SJCRH30 (cell line): ENCODE measurements at regions not wholly inside any gene's neighbourhood (a gene's known extent, or its start where the extent isn't known, plus 50 kb on each side); places are given as distances from the start of the nearest gene placed in this dataset.
A peak's percentile ranks its signal among the peaks of the same experiment; 100 is the strongest.

Experiments used
- DNase-seq, 2 experiments: peaks; one replicate each; pipeline ENCODE4 v3.0.0-alpha.2; 2015 to 2020
- H3K27ac ChIP-seq: fragments of 250-450 bp; sonication (Bioruptor Pico); 2 replicates; pipeline ENCODE4 v1.5.1; 2020; ENCODE audit warnings: mild to moderate bottlenecking, moderate library complexity
- H3K27me3 ChIP-seq: fragments of 250-450 bp; sonication (Bioruptor Pico); 2 replicates; pipeline ENCODE4 v1.5.1; 2020; ENCODE audit warnings: mild to moderate bottlenecking, moderate library complexity
- H3K36me3 ChIP-seq: fragments of 250-450 bp; sonication (Bioruptor Pico); 2 replicates; pipeline ENCODE4 v1.5.1; 2020; ENCODE audit warnings: mild to moderate bottlenecking, moderate library complexity
- H3K4me1 ChIP-seq: fragments of 250-450 bp; sonication (Bioruptor Pico); 2 replicates; pipeline ENCODE4 v1.5.1; 2020; ENCODE audit warnings: mild to moderate bottlenecking, moderate library complexity
- H3K4me3 ChIP-seq: fragments of 250-450 bp; sonication (Bioruptor Pico); 2 replicates; pipeline ENCODE4 v1.5.1; 2020; ENCODE audit warnings: mild to moderate bottlenecking, moderate library complexity
- H3K9me3 ChIP-seq: fragments of 250-450 bp; sonication (Bioruptor Pico); replicated peaks from 2 replicates; pipeline ENCODE4 v1.5.1; 2020; ENCODE audit warnings: mild to moderate bottlenecking, moderate library complexity

GRCh38 chr3:76482510-76482909, 557.4 kb upstream of the ROBO2 start:
- H3K27me3 ChIP-seq, result no peaks in the 10 kb centered on the region

GRCh38 chr3:76487446-76487845, 552.5 kb upstream of the ROBO2 start:
- Histone ChIP-seq H3K4me1 (no peaks in the 10 kb centered on the region), H3K27me3 (no peaks in the 10 kb centered on the region)
- DNase-seq, result no peak

More at GRCh38 chr3:76482510-76482909, 557.4 kb upstream of the ROBO2 start:
- H3K4me3 ChIP-seq, result no peak overlapping the region
- no peaks in the 10 kb centered on the region for H3K9me3 ChIP-seq
- DNase-seq, result no peak
- no peaks in the 10 kb centered on the region for H3K4me1 ChIP-seq
- no peak overlapping the region for H3K27ac ChIP-seq
- no peaks in the 10 kb centered on the region for H3K36me3 ChIP-seq

GRCh38 chr3:76490064-76490463, 549.8 kb upstream of the ROBO2 start:
- no peaks in the 10 kb centered on the region for H3K4me1 ChIP-seq
- no peak for DNase-seq
- H3K36me3 ChIP-seq, result no peaks in the 10 kb centered on the region
- no peak overlapping the region for H3K4me3 ChIP-seq
- H3K27ac ChIP-seq, result no peak overlapping the region
- no peaks in the 10 kb centered on the region for H3K9me3 ChIP-seq
- no peaks in the 10 kb centered on the region for H3K27me3 ChIP-seq

More at GRCh38 chr3:76487446-76487845, 552.5 kb upstream of the ROBO2 start:
- H3K4me3 ChIP-seq, result no peak overlapping the region
- H3K36me3 ChIP-seq, result no peaks in the 10 kb centered on the region
- no peak overlapping the region for H3K27ac ChIP-seq
- H3K9me3 ChIP-seq, result no peaks in the 10 kb centered on the region

- DNase-seq, result no peak
- no peaks in the 10 kb centered on the region for H3K27me3 ChIP-seq
Measured at GRCh38 chr3:76495216-76495615, 544.7 kb upstream of the ROBO2 start.

GRCh38 chr3:76497636-76498035, 542.3 kb upstream of the ROBO2 start:
- peak; percentile 1 to 9 for DNase-seq
- Histone ChIP-seq H3K27ac (0 out of 2 replicates have a peak overlapping the region, but pooled peaks have one; percentile 7), H3K27me3 (no peaks in the 10 kb centered on the region)

More at GRCh38 chr3:76495216-76495615, 544.7 kb upstream of the ROBO2 start:
- no peak overlapping the region for H3K27ac ChIP-seq
- H3K9me3 ChIP-seq, result no peaks in the 10 kb centered on the region
- no peaks in the 10 kb centered on the region for H3K36me3 ChIP-seq
- H3K4me1 ChIP-seq, result no peaks in the 10 kb centered on the region
- H3K4me3 ChIP-seq, result no peak overlapping the region

GRCh38 chr3:76500746-76501275, 539.1 kb upstream of the ROBO2 start:
- H3K27me3 ChIP-seq, result no peaks in the 10 kb centered on the region
- H3K36me3 ChIP-seq, result no peaks in the 10 kb centered on the region
- peaks cover 10% of the 10 kb centered on the region for H3K4me1 ChIP-seq
- no peak overlapping the region for H3K27ac ChIP-seq
- no peak overlapping the region for H3K4me3 ChIP-seq
- DNase-seq, result no peak
- H3K9me3 ChIP-seq, result no peaks in the 10 kb centered on the region

More at GRCh38 chr3:76497636-76498035, 542.3 kb upstream of the ROBO2 start:
- Histone ChIP-seq H3K4me3 (no peak overlapping the region), H3K36me3 (no peaks in the 10 kb centered on the region), H3K4me1 (no peaks in the 10 kb centered on the region), H3K9me3 (no peaks in the 10 kb centered on the region)

- Histone ChIP-seq H3K27me3 (no peaks in the 10 kb centered on the region), H3K4me1 (peaks cover 10% of the 10 kb centered on the region), H3K27ac (no peak overlapping the region), H3K36me3 (no peaks in the 10 kb centered on the region), H3K9me3 (no peaks in the 10 kb centered on the region), H3K4me3 (no peak overlapping the region)
- DNase-seq, result no peak
Measured at GRCh38 chr3:76501315-76501714, 538.6 kb upstream of the ROBO2 start.

GRCh38 chr3:76502076-76502475, 537.8 kb upstream of the ROBO2 start:
- Histone ChIP-seq H3K9me3 (no peaks in the 10 kb centered on the region), H3K4me1 (peaks cover 10% of the 10 kb centered on the region), H3K36me3 (no peaks in the 10 kb centered on the region), H3K27ac (no peak overlapping the region), H3K4me3 (no peak overlapping the region), H3K27me3 (no peaks in the 10 kb centered on the region)
- no peak for DNase-seq

GRCh38 chr3:76505202-76505845, 534.6 kb upstream of the ROBO2 start:
- no peaks in the 10 kb centered on the region for H3K36me3 ChIP-seq
- H3K27ac ChIP-seq, result no peak overlapping the region
- peak; percentile 38 to 50 for DNase-seq
- H3K4me3 ChIP-seq, result no peak overlapping the region
- H3K4me1 ChIP-seq, result peaks cover 10% of the 10 kb centered on the region
- no peaks in the 10 kb centered on the region for H3K27me3 ChIP-seq
- H3K9me3 ChIP-seq, result no peaks in the 10 kb centered on the region

- Histone ChIP-seq H3K36me3 (no peaks in the 10 kb centered on the region), H3K27me3 (no peaks in the 10 kb centered on the region), H3K4me3 (no peak overlapping the region), H3K4me1 (peaks cover 10% of the 10 kb centered on the region), H3K27ac (no peak overlapping the region), H3K9me3 (no peaks in the 10 kb centered on the region)
- DNase-seq, result no peak
Measured at GRCh38 chr3:76509179-76509830, 530.6 kb upstream of the ROBO2 start.

GRCh38 chr3:76514836-76515235, 525.1 kb upstream of the ROBO2 start:
- Histone ChIP-seq H3K4me3 (no peak overlapping the region), H3K36me3 (no peaks in the 10 kb centered on the region), H3K9me3 (no peaks in the 10 kb centered on the region), H3K4me1 (no peaks in the 10 kb centered on the region), H3K27ac (no peak overlapping the region), H3K27me3 (no peaks in the 10 kb centered on the region)
- no peak for DNase-seq

- no peaks in the 10 kb centered on the region for H3K27me3 ChIP-seq
- no peak overlapping the region for H3K27ac ChIP-seq
- no peaks in the 10 kb centered on the region for H3K9me3 ChIP-seq
- no peak for DNase-seq
- no peaks in the 10 kb centered on the region for H3K4me1 ChIP-seq
- H3K36me3 ChIP-seq, result no peaks in the 10 kb centered on the region
- no peak overlapping the region for H3K4me3 ChIP-seq
Measured at GRCh38 chr3:76523337-76523736, 516.6 kb upstream of the ROBO2 start.

- no peaks in the 10 kb centered on the region for H3K9me3 ChIP-seq
- no peak for DNase-seq
- H3K4me1 ChIP-seq, result no peaks in the 10 kb centered on the region
- no peaks in the 10 kb centered on the region for H3K27me3 ChIP-seq
- no peaks in the 10 kb centered on the region for H3K36me3 ChIP-seq
- no peak overlapping the region for H3K4me3 ChIP-seq
- no peak overlapping the region for H3K27ac ChIP-seq
Measured at GRCh38 chr3:76525726-76526125, 514.2 kb upstream of the ROBO2 start.

GRCh38 chr3:76527773-76528172, 512.1 kb upstream of the ROBO2 start:
- no peak overlapping the region for H3K27ac ChIP-seq
- DNase-seq, result no peak
- no peaks in the 10 kb centered on the region for H3K4me1 ChIP-seq
- H3K9me3 ChIP-seq, result no peaks in the 10 kb centered on the region
- H3K4me3 ChIP-seq, result no peak overlapping the region
- no peaks in the 10 kb centered on the region for H3K36me3 ChIP-seq
- no peaks in the 10 kb centered on the region for H3K27me3 ChIP-seq

GRCh38 chr3:76532158-76532822, 507.6 kb upstream of the ROBO2 start:
- H3K36me3 ChIP-seq, result no peaks in the 10 kb centered on the region
- H3K27ac ChIP-seq, result no peak overlapping the region
- H3K27me3 ChIP-seq, result no peaks in the 10 kb centered on the region
- DNase-seq, result no peak
- no peaks in the 10 kb centered on the region for H3K9me3 ChIP-seq
- no peaks in the 10 kb centered on the region for H3K4me1 ChIP-seq
- no peak overlapping the region for H3K4me3 ChIP-seq
